ENCODE measurements at regions not wholly inside any gene's neighbourhood (a gene's known extent, or its start where the extent isn't known, plus 50 kb on each side); places are given as distances from the start of the nearest gene placed in this dataset.

GRCh38 chr12:105750096-105750495 lies 388.7 kb downstream of the NUAK1 start:
- TF ChIP-seq FOXM1 (IDR thresholded peaks at IDR 0.05; ENCODE audit: borderline replicate concordance, low read depth) = no peak
- no peak for TF ChIP-seq CEBPB (IDR thresholded peaks at IDR 0.05)
- no peak for TF ChIP-seq CREB1 (IDR thresholded peaks at IDR 0.05; ENCODE audit: low read depth)
- TF ChIP-seq TEAD4 (IDR thresholded peaks at IDR 0.05) = no peak
- TF ChIP-seq MAX (IDR thresholded peaks at IDR 0.05) = no peak
- no peak for TF ChIP-seq EP300 (IDR thresholded peaks at IDR 0.05; ENCODE audit: borderline replicate concordance)
- no peak for TF ChIP-seq TAF1 (IDR thresholded peaks at IDR 0.05; ENCODE audit: low read depth)
- TF ChIP-seq USF1 (IDR thresholded peaks at IDR 0.05) = no peak
- no peak for TF ChIP-seq YY1 (IDR thresholded peaks at IDR 0.05; ENCODE audit: low read depth)
- no peak for TF ChIP-seq REST (IDR thresholded peaks at IDR 0.05; ENCODE audit: low read depth)
- no peak for TF ChIP-seq ZBTB7A (IDR thresholded peaks at IDR 0.05; ENCODE audit: low read depth)
- TF ChIP-seq TCF12 (IDR thresholded peaks at IDR 0.05; ENCODE audit: low read depth) = no peak
- TF ChIP-seq EGR1 (IDR thresholded peaks at IDR 0.05) = no peak
- no peak for TF ChIP-seq NFIC (IDR thresholded peaks at IDR 0.05)
- no peak for TF ChIP-seq RAD21 (IDR thresholded peaks at IDR 0.05; ENCODE audit: low read depth)

- no peak for TF ChIP-seq FOXM1 (IDR thresholded peaks at IDR 0.05; ENCODE audit: borderline replicate concordance, low read depth)
- no peak for TF ChIP-seq YY1 (IDR thresholded peaks at IDR 0.05; ENCODE audit: low read depth)
- TF ChIP-seq TEAD4 (IDR thresholded peaks at IDR 0.05) = no peak
- TF ChIP-seq CEBPB (IDR thresholded peaks at IDR 0.05) = no peak
- no peak for TF ChIP-seq ZBTB7A (IDR thresholded peaks at IDR 0.05; ENCODE audit: low read depth)
- TF ChIP-seq RAD21 (IDR thresholded peaks at IDR 0.05; ENCODE audit: low read depth) = no peak
- no peak for TF ChIP-seq EP300 (IDR thresholded peaks at IDR 0.05; ENCODE audit: borderline replicate concordance)
- TF ChIP-seq TCF12 (IDR thresholded peaks at IDR 0.05; ENCODE audit: low read depth) = no peak
- no peak for TF ChIP-seq NFIC (IDR thresholded peaks at IDR 0.05)
- no peak for TF ChIP-seq TAF1 (IDR thresholded peaks at IDR 0.05; ENCODE audit: low read depth)
- no peak for TF ChIP-seq USF1 (IDR thresholded peaks at IDR 0.05)
- no peak for TF ChIP-seq REST (IDR thresholded peaks at IDR 0.05; ENCODE audit: low read depth)
- TF ChIP-seq EGR1 (IDR thresholded peaks at IDR 0.05) = no peak
- no peak for TF ChIP-seq CREB1 (IDR thresholded peaks at IDR 0.05; ENCODE audit: low read depth)
- TF ChIP-seq MAX (IDR thresholded peaks at IDR 0.05) = no peak
Measured at GRCh38 chr12:105754313-105754712, 384.4 kb downstream of the NUAK1 start.

- TF ChIP-seq YY1 (IDR thresholded peaks at IDR 0.05; ENCODE audit: low read depth) (no peak), TAF1 (IDR thresholded peaks at IDR 0.05; ENCODE audit: low read depth) (no peak), CREB1 (IDR thresholded peaks at IDR 0.05; ENCODE audit: low read depth) (no peak), REST (IDR thresholded peaks at IDR 0.05; ENCODE audit: low read depth) (no peak), MAX (IDR thresholded peaks at IDR 0.05) (no peak), EP300 (IDR thresholded peaks at IDR 0.05; ENCODE audit: borderline replicate concordance) (no peak), ZBTB7A (IDR thresholded peaks at IDR 0.05; ENCODE audit: low read depth) (no peak), USF1 (IDR thresholded peaks at IDR 0.05) (no peak)
Measured at GRCh38 chr12:105756961-105757360, 381.8 kb downstream of the NUAK1 start.

GRCh38 chr12:105759149-105759548 lies 379.6 kb downstream of the NUAK1 start:
- TF ChIP-seq TCF12 (IDR thresholded peaks at IDR 0.05; ENCODE audit: low read depth) = no peak
